Neuronal stem cell (in vitro differentiated cells): ENCODE measurements at regions not wholly inside any gene's neighbourhood (a gene's known extent, or its start where the extent isn't known, plus 50 kb on each side); places are given as distances from the start of the nearest gene placed in this dataset.

Source experiments
- DNase-seq: peaks from one replicate; pipeline ENCODE4 v3.0.0-alpha.2; 2013; ENCODE audit warnings: low spot score
- H2AFZ ChIP-seq: one replicate; pipeline ENCODE4 v1.6.1; 2013; ENCODE audit warnings: mild to moderate bottlenecking, low read length, inconsistent platforms
- H2AK5ac ChIP-seq: 2 replicates; pipeline ENCODE4 v1.6.1; 2013; ENCODE audit warnings: low read depth, mild to moderate bottlenecking, inconsistent platforms, low read length, moderate library complexity, mixed read lengths
- H2BK120ac ChIP-seq: 2 replicates; pipeline ENCODE4 v1.6.1; 2013; ENCODE audit warnings: low read depth, mild to moderate bottlenecking, inconsistent platforms, low read length, moderate library complexity, mixed read lengths
- H2BK12ac ChIP-seq: one replicate; pipeline ENCODE4 v1.6.1; 2013; ENCODE audit warnings: low read length, inconsistent platforms
- H2BK15ac ChIP-seq: 2 replicates; pipeline ENCODE4 v1.6.1; 2013; ENCODE audit warnings: mild to moderate bottlenecking, low read length, inconsistent platforms, mixed read lengths
- H2BK5ac ChIP-seq: one replicate; pipeline ENCODE4 v1.6.1; 2013; ENCODE audit warnings: inconsistent platforms, mild to moderate bottlenecking, low read length, moderate library complexity
- H3K14ac ChIP-seq: one replicate; pipeline ENCODE4 v1.6.1; 2013; ENCODE audit warnings: low read length, inconsistent platforms
- H3K18ac ChIP-seq: 2 replicates; pipeline ENCODE4 v1.6.1; 2013; ENCODE audit warnings: low read length, inconsistent platforms
- H3K23ac ChIP-seq: 2 replicates; pipeline ENCODE4 v1.6.1; 2013; ENCODE audit warnings: low read depth, mild to moderate bottlenecking, mixed read lengths, low read length, inconsistent platforms; ENCODE audit not compliant: poor library complexity
- H3K27ac ChIP-seq: replicated peaks from 3 replicates; pipeline ENCODE4 v1.5.1; 2013; ENCODE audit warnings: low read length, inconsistent platforms
- H3K27me3 ChIP-seq, 3 experiments: 2 replicates each; pipeline ENCODE4 v1.6.1; 2013; ENCODE audit warnings: low read length in 3 of 3, mild to moderate bottlenecking in 2 of 3, inconsistent platforms in 1 of 3, low read depth in 1 of 3, mixed read lengths in 1 of 3, moderate library complexity in 1 of 3; ENCODE audit not compliant: control insufficient read depth in 3 of 3, insufficient read depth in 3 of 3
- H3K36me3 ChIP-seq, 2 donors: replicated peaks in 1 of 2; 2 replicates each; pipeline ENCODE4 v1.6.1; 2013; ENCODE audit warnings: low read length in 2 of 2; ENCODE audit not compliant: control insufficient read depth in 2 of 2, insufficient read depth in 2 of 2
- H3K4ac ChIP-seq: 2 replicates; pipeline ENCODE4 v1.6.1; 2013; ENCODE audit warnings: inconsistent platforms, mild to moderate bottlenecking, low read length, moderate library complexity
- H3K4me1 ChIP-seq, 2 donors: 1 replicate in 1 of 2; 2 replicates in 1 of 2; pipeline ENCODE4 v1.6.1; 2013; ENCODE audit warnings: low read length in 2 of 2, low read depth in 1 of 2; ENCODE audit not compliant: control insufficient read depth in 2 of 2, insufficient read depth in 1 of 2
- H3K4me2 ChIP-seq: one replicate; pipeline ENCODE4 v1.6.1; 2013; ENCODE audit warnings: mild to moderate bottlenecking, low read length, inconsistent platforms; ENCODE audit not compliant: insufficient read depth, poor library complexity, severe bottlenecking
- H3K4me3 ChIP-seq, 2 donors: 2 replicates each; pipeline ENCODE4 v1.5.1; 2013; ENCODE audit warnings: low read length in 2 of 2, mild to moderate bottlenecking in 2 of 2, inconsistent platforms in 1 of 2, moderate library complexity in 1 of 2
- H3K79me1 ChIP-seq: one replicate; pipeline ENCODE4 v1.6.1; 2013; ENCODE audit warnings: low read depth, mild to moderate bottlenecking, inconsistent platforms, low read length, moderate library complexity
- H3K9ac ChIP-seq: one replicate; pipeline ENCODE4 v1.6.1; 2013; ENCODE audit warnings: mild to moderate bottlenecking, low read depth, low read length, inconsistent platforms; ENCODE audit not compliant: poor library complexity
- H3K9me3 ChIP-seq, 2 donors: replicated peaks in 1 of 2; 2 replicates each; pipeline versions ENCODE3 to v1.6.1; 2013; ENCODE audit warnings: low read length in 2 of 2, mild to moderate bottlenecking in 2 of 2, inconsistent platforms in 1 of 2, low read depth in 1 of 2, mixed read lengths in 1 of 2, moderate library complexity in 1 of 2; ENCODE audit not compliant: control insufficient read depth in 2 of 2, insufficient read depth in 1 of 2
- H4K8ac ChIP-seq: one replicate; pipeline ENCODE4 v1.6.1; 2013; ENCODE audit warnings: low read depth, mild to moderate bottlenecking, inconsistent platforms, low read length, moderate library complexity
- H4K91ac ChIP-seq: one replicate; pipeline ENCODE4 v1.6.1; 2013; ENCODE audit warnings: low read length, low read depth, mild to moderate bottlenecking, inconsistent platforms; ENCODE audit not compliant: poor library complexity
- WGBS, 2 donors: extraction: QIAGEN DNeasy Blood & Tissue Kit; methylation state at CpG; one replicate each; pipeline ENCODE4 v1.1.7; 2013; ENCODE audit warnings: missing lambda C conversion rate in 2 of 2, mixed read lengths in 1 of 2; ENCODE audit not compliant: insufficient read length in 2 of 2, insufficient replicate concordance in 1 of 2; ENCODE audit errors: extremely low coverage in 2 of 2; 5-methylcytosine and 5-hydroxymethylcytosine counted together

GRCh38 chr6:156526081-156526480 lies 251.1 kb upstream of the ARID1B start:
- H3K4me1 ChIP-seq = peaks cover 0 to 1% of the 10 kb centered on the region in 2 donors
- H3K18ac ChIP-seq = no peak overlapping the region
- H2BK120ac ChIP-seq = no peak overlapping the region
- no peak overlapping the region for H3K4ac ChIP-seq
- no CpG with 5 or more reads among the region's 7 CpGs for WGBS, 2 donors
- H4K8ac ChIP-seq = no peak overlapping the region
- no peak overlapping the region for H2BK5ac ChIP-seq
- no peaks in the 10 kb centered on the region for H3K9me3 ChIP-seq
- H4K91ac ChIP-seq = no peak overlapping the region
- H2AK5ac ChIP-seq = no peak overlapping the region
- no peak overlapping the region for H3K4me3 ChIP-seq
- DNase-seq = no peak
- no peak overlapping the region for H3K4me2 ChIP-seq
- H3K27ac ChIP-seq = no peak overlapping the region
- H2AFZ ChIP-seq = no peak overlapping the region
- no peaks in the 10 kb centered on the region for H3K27me3 ChIP-seq
- no peak overlapping the region for H3K23ac ChIP-seq
- peak overlapping the region; percentile 75 for H2BK12ac ChIP-seq
- H3K9ac ChIP-seq = no peak overlapping the region
- H3K36me3 ChIP-seq = no peaks in the 10 kb centered on the region
- H3K79me1 ChIP-seq = no peaks in the 10 kb centered on the region
- no peak overlapping the region for H3K14ac ChIP-seq
- no peak overlapping the region for H2BK15ac ChIP-seq

DNA sequence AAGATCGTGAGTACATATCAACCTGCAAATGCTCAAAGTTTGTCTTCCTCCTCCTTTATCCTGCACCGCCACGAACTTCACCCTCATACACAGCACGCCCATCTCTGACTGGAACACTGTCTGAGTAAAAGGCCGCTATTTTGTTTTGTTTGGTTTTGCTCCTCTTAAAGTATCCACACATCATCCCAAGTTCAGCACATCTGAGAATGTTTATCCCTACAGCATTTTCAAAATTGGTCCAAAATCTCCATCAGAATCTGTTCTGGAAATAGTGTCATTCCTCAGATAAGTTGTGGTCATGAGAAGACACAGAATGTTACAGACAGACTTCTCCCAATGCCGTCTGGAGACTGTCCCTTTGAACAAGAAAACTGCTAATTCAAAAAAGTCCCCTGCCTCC lies 251.6 kb upstream of the ARID1B start:
- no peak for DNase-seq
- no peak overlapping the region for H4K8ac ChIP-seq
- no peak overlapping the region for H3K18ac ChIP-seq
- no peak overlapping the region for H2BK120ac ChIP-seq
- H3K27me3 ChIP-seq = no peaks in the 10 kb centered on the region
- peaks cover 0 to 1% of the 10 kb centered on the region in 2 donors for H3K4me1 ChIP-seq
- no peak overlapping the region for H2BK12ac ChIP-seq
- H3K4me2 ChIP-seq = no peak overlapping the region
- H2BK15ac ChIP-seq = no peak overlapping the region
- H2BK5ac ChIP-seq = no peak overlapping the region
- H3K27ac ChIP-seq = no peak overlapping the region
- H2AK5ac ChIP-seq = no peak overlapping the region
- H3K14ac ChIP-seq = no peak overlapping the region
- no peak overlapping the region for H3K4ac ChIP-seq
- H3K79me1 ChIP-seq = no peaks in the 10 kb centered on the region
- no peak overlapping the region for H3K23ac ChIP-seq
- H3K36me3 ChIP-seq = no peaks in the 10 kb centered on the region
- no CpG with 5 or more reads among the region's 6 CpGs for WGBS, 2 donors
- no peak overlapping the region for H4K91ac ChIP-seq
- no peak overlapping the region for H3K4me3 ChIP-seq
- H3K9me3 ChIP-seq = no peaks in the 10 kb centered on the region
- H3K9ac ChIP-seq = no peak overlapping the region
- no peak overlapping the region for H2AFZ ChIP-seq

- no peaks in the 10 kb centered on the region for H3K27me3 ChIP-seq
- H4K91ac ChIP-seq = no peak overlapping the region
- H3K4me2 ChIP-seq = no peak overlapping the region
- H3K27ac ChIP-seq = no peak overlapping the region
- no peaks in the 10 kb centered on the region for H3K4me1 ChIP-seq
- no peak overlapping the region for H2AK5ac ChIP-seq
- H3K36me3 ChIP-seq = no peaks in the 10 kb centered on the region
- no peak overlapping the region for H2AFZ ChIP-seq
- no peak overlapping the region for H3K4ac ChIP-seq
- H3K9me3 ChIP-seq = no peaks in the 10 kb centered on the region
- H3K79me1 ChIP-seq = no peaks in the 10 kb centered on the region
- H3K4me3 ChIP-seq = no peak overlapping the region
- no peak overlapping the region for H3K18ac ChIP-seq
- no peak overlapping the region for H4K8ac ChIP-seq
- no peak overlapping the region for H3K9ac ChIP-seq
- no peak overlapping the region for H2BK15ac ChIP-seq
- WGBS, 2 donors = no CpG with 5 or more reads among the region's 2 CpGs
- H2BK5ac ChIP-seq = no peak overlapping the region
- no peak overlapping the region for H2BK120ac ChIP-seq
- no peak overlapping the region for H3K14ac ChIP-seq
- H3K23ac ChIP-seq = no peak overlapping the region
- no peak for DNase-seq
- H2BK12ac ChIP-seq = no peak overlapping the region
Observed at GRCh38 chr6:156519940-156520339, 257.2 kb upstream of the ARID1B start.

DNA sequence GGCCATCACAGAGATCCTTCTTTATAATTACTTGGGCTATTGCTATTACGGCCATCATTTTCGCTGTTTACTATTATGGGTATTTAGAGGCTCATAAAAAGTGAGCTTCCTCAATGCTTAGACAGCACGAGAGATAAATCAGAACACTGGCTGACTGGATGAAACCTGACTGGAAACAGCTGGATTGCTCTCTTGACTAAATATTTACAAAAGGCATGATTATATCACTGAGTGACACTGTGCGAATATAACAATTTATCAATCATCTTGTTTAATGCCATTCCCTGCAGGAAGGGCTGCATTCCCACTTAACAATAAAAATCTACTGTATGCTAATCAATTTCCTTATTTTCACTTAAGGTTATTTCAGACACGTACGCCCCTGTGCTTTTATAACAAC lies 260.1 kb upstream of the ARID1B start:
- Histone ChIP-seq H3K14ac (no peak overlapping the region), H2BK12ac (no peak overlapping the region), H2BK5ac (no peak overlapping the region), H4K8ac (no peak overlapping the region), H3K27ac (no peak overlapping the region), H3K9me3 (no peaks in the 10 kb centered on the region), H3K4me3 (no peak overlapping the region), H3K23ac (no peak overlapping the region), H2AK5ac (no peak overlapping the region), H2BK120ac (no peak overlapping the region), H3K9ac (no peak overlapping the region), H2AFZ (no peak overlapping the region), H3K18ac (no peak overlapping the region), H3K36me3 (no peaks in the 10 kb centered on the region), H4K91ac (no peak overlapping the region), H3K79me1 (no peaks in the 10 kb centered on the region), H2BK15ac (no peak overlapping the region), H3K4ac (no peak overlapping the region), H3K27me3 (no peaks in the 10 kb centered on the region), H3K4me2 (no peak overlapping the region), H3K4me1 (no peaks in the 10 kb centered on the region)
- no peak for DNase-seq
- no CpG with 5 or more reads among the region's 6 CpGs for WGBS, 2 donors
